Brain microvascular endothelial cell (primary cell): ENCODE measurements at regions not wholly inside any gene's neighbourhood (a gene's known extent, or its start where the extent isn't known, plus 50 kb on each side); places are given as distances from the start of the nearest gene placed in this dataset.
"Not testable (repeated sequence)": the region's sequence is repeated elsewhere in the genome, so short reads cannot be mapped to it uniquely, and the experiment has no call there.

Experiments used
- DNase-seq: peaks from one replicate; pipeline ENCODE4 v3.0.0-alpha.2; 2020
- H3K27ac ChIP-seq: fragments of 250-450 bp; sonication (Bioruptor Pico); 2 replicates; pipeline ENCODE4 v1.5.1; 2020; ENCODE audit warnings: mild to moderate bottlenecking, moderate library complexity
- H3K27me3 ChIP-seq: fragments of 250-450 bp; sonication (Bioruptor Pico); replicated peaks from 2 replicates; pipeline ENCODE4 v1.5.1; 2020; ENCODE audit warnings: mild to moderate bottlenecking
- H3K36me3 ChIP-seq: fragments of 250-450 bp; sonication (Bioruptor Pico); replicated peaks from 2 replicates; pipeline ENCODE4 v1.5.1; 2020; ENCODE audit warnings: mild to moderate bottlenecking
- H3K4me3 ChIP-seq: 2 replicates; pipeline ENCODE4 v1.5.1; 2011; ENCODE audit warnings: low read depth, mild to moderate bottlenecking, control low read depth, low read length, moderate library complexity
- in situ Hi-C: cut with HindIII; loops from 2 replicates; pipeline ENCODE4 v1.10.0; 2017; ENCODE audit warnings: low sequenced_read_pairs, low pct_ligation_motif_present
- TF ChIP-seq, protein P1 (sequence below): IDR thresholded peaks from 2 replicates; pipeline ENCODE4 v1.5.1; 2011; ENCODE audit warnings: low read depth, mild to moderate bottlenecking, moderate library complexity, low read length, control low read depth, inconsistent platforms; ENCODE audit errors: missing control alignments

- in situ Hi-C loops: no loop called here
- TF ChIP-seq, protein P1, sequence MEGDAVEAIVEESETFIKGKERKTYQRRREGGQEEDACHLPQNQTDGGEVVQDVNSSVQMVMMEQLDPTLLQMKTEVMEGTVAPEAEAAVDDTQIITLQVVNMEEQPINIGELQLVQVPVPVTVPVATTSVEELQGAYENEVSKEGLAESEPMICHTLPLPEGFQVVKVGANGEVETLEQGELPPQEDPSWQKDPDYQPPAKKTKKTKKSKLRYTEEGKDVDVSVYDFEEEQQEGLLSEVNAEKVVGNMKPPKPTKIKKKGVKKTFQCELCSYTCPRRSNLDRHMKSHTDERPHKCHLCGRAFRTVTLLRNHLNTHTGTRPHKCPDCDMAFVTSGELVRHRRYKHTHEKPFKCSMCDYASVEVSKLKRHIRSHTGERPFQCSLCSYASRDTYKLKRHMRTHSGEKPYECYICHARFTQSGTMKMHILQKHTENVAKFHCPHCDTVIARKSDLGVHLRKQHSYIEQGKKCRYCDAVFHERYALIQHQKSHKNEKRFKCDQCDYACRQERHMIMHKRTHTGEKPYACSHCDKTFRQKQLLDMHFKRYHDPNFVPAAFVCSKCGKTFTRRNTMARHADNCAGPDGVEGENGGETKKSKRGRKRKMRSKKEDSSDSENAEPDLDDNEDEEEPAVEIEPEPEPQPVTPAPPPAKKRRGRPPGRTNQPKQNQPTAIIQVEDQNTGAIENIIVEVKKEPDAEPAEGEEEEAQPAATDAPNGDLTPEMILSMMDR: no peak
- no peak overlapping the region for H3K27ac ChIP-seq
These were observed 486.7 kb downstream of the OMA1 start for GRCh38 chr1:58059789-58060188.

DNA sequence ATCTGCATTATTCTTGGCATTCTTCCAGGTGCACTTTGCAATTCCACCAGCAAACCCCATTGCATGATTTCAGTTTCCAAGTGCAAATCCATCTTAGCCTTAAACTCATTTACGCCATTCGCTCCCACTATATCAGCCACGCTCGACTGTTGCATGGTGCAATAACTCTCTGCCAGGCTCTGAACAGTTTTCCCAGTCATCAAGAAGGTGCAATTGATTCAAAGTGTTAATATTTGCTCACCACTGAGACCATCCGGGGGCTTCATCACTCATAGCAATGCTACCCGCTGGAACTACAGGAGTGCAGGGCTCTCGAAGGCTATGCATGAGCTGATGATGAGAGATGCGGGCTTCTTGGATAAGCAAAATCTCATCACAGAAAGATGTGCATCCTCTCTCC lies 488.2 kb downstream of the OMA1 start:
- TF ChIP-seq, protein P1: no peak
- H3K27me3 ChIP-seq: no peaks in the 10 kb centered on the region
- H3K36me3 ChIP-seq: no peaks in the 10 kb centered on the region
- no peak for DNase-seq
- no peak overlapping the region for H3K27ac ChIP-seq
- in situ Hi-C loops: no loop called here
- no peak overlapping the region for H3K4me3 ChIP-seq

More at GRCh38 chr1:58059789-58060188, 486.7 kb downstream of the OMA1 start:
- no peaks in the 10 kb centered on the region for H3K36me3 ChIP-seq
- H3K4me3 ChIP-seq: no peak overlapping the region
- H3K27me3 ChIP-seq: no peaks in the 10 kb centered on the region
- DNase-seq: no peak

- in situ Hi-C loops: no loop called here
- DNase-seq: no peak
- Histone ChIP-seq H3K36me3 (no peaks in the 10 kb centered on the region), H3K4me3 (no peak overlapping the region), H3K27me3 (no peaks in the 10 kb centered on the region), H3K27ac (no peak overlapping the region)
- TF ChIP-seq, protein P1: no peak
These were observed 488.7 kb downstream of the OMA1 start for GRCh38 chr1:58057826-58058225.

- DNase-seq, H3K27me3 ChIP-seq, H3K27ac ChIP-seq, H3K4me3 ChIP-seq, H3K36me3 ChIP-seq, in situ Hi-C loops: not testable (repeated sequence)
These were observed 495.3 kb downstream of the OMA1 start for GRCh38 chr1:58051187-58051586.

- TF ChIP-seq, protein P1: peak; percentile 84
- in situ Hi-C loops: no loop called here
- DNase-seq: no peak
- no peaks in the 10 kb centered on the region for H3K36me3 ChIP-seq
- no peak overlapping the region for H3K27ac ChIP-seq
- no peak overlapping the region for H3K4me3 ChIP-seq
- no peaks in the 10 kb centered on the region for H3K27me3 ChIP-seq
These were observed 499.2 kb downstream of the OMA1 start for GRCh38 chr1:58047265-58047858.

DNA sequence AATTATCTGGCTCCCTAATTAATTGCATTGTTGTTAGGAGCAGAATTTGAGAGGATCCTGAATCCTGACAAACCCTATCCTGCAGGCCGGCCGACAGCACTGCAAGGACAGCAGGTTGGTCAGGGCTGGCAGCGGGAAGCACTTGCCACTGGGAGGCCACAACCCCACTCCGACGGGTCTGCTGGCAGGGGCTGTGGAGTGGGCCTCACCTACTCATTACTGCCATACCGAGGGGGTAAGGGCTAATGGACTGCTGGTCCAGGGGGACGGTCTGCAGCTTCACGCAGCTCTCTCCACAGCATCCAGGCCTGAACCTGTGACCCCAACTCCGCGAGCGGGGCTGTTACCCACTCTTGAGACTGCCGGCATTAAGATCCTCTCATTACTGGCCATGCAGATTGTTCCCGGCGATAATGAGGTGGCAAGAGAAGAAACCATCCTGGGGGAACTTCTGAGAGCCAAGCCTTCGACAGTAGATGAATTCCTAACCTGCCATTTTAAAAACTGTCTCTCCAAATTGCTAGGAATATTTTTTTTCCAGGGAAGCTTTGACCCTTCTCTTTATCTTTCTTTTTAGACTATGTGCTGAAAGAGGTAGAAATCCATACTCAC lies 501.3 kb downstream of the OMA1 start:
- TF ChIP-seq, protein P1: no peak
- H3K4me3 ChIP-seq: no peak overlapping the region
- H3K27me3 ChIP-seq: no peaks in the 10 kb centered on the region
- DNase-seq: no peak
- no peak overlapping the region for H3K27ac ChIP-seq
- in situ Hi-C loops: no loop called here
- H3K36me3 ChIP-seq: no peaks in the 10 kb centered on the region
